Hippocampal formation (tissue), 2 donors: ENCODE measurements at regions not wholly inside any gene's neighbourhood (a gene's known extent, or its start where the extent isn't known, plus 50 kb on each side); places are given as distances from the start of the nearest gene placed in this dataset.
"Not testable (repeated sequence)": the region's sequence is repeated elsewhere in the genome, so short reads cannot be mapped to it uniquely, and the experiment has no call there.

ENCODE experiments used
- DNase-seq, 2 donors: peaks; one replicate each; lab custom pipeline; 2025; lab: John Stamatoyannopoulos, UW

DNA sequence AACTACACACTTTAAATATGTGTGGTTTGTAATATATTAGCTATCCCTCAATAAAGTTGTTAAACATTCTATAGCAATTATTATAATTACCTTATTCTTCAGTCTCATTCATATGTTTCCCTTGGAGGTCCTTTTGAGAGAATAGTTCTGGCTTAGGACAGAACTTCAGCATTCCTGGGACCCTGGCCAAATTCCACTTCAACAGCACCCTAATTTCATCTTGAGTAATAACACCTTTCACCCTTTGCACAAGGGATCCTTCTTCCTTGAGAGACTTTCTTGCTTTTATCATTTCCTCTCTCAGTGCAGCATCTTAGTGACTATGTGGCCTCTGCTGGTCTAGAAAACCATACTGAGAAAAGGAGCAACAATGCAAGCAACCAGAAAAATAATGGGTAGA is 255.9 kb downstream of the C11orf87 start:
- DNase-seq, result no peak

DNA sequence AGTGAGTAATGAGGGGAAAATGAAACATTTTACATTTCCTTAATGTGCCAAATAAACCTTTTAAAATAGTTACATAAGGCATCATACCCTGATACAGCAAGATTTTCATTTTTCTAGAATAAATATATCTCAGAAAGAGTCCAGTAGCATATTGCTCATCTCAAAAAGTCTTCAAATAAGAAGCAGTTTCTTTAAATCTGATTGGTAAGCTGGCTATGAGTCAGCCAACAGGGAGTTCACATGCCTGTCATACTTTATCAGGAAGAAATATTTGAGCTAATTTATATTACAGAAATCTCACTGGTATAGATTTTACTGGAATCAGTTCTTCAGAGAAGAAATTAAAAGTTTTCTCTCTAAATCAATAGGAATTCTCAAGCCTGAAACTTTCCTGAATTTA is 258.1 kb downstream of the C11orf87 start:
- no peak for DNase-seq

DNA sequence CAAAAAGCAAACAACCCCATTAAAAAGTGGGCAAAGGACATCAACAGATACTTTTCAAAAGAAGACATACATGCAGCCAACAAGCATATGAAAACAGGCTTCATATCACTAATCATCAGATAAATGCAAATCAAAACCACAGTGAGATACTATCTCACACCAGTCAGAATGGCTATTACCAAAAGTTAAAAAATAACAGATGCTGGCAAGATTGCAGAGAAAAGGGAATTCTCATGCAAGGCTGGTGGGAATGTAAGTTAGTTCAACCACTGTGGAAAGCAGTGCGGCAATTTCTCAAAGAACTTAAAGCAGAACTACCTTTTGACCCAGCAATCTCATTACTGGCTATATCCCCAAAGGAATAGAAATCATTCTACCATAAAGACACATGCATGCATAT is 260.8 kb downstream of the C11orf87 start:
- not testable (repeated sequence) for DNase-seq

DNA sequence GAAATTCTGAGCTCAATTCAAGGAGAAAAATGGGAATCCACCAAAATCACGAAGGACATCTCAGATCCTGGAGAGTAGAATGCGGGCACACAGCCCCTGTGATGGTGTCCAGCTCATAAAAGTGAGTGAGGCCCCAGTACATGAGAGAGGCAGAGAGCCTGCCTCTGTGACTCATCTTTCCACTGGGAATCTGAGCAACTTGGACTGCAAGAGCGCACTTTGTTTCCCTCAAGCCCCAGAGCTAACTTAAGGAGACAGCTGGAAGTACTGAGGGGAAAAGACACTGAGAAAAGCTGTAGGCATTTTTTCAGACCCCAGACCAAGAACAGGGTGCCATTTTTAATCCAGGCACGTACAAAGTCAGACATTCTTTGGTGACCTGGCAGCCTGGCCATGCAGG is 273.7 kb downstream of the C11orf87 start:
- no peak for DNase-seq

DNA sequence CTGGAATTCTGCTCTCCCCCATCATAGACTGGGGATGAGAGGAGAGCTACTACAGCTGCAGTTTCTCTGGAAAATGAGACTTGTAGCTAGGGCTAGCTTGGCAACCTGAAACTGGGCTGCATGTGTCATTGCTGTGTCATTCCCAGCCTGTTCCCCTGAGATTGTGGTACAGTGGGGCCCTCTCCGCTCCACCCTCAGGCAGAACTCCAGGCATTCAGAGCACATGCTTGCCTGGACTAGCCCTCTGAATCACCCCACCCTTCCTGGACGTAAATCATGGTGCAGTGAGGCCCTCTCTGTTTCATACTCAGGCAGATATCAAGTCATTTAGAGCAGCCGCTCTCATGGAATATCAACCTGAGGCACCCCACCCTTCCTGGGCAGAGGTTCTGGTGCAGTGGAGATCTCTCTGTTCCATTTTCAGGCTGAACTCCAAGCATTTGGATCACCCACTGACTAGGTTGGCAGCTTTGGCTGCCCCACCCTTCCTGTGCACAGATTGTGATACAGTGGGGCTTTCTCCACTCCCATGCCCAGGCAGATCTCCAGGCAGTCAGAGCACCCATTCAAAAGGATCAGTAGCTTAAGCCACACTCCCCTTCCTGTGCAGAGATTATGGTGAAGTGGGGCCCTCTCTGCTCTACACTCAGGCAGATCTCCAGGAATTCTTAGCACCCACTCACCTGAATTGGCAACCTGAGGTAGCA is 274.4 kb downstream of the C11orf87 start:
- DNase-seq, result no peak

DNA sequence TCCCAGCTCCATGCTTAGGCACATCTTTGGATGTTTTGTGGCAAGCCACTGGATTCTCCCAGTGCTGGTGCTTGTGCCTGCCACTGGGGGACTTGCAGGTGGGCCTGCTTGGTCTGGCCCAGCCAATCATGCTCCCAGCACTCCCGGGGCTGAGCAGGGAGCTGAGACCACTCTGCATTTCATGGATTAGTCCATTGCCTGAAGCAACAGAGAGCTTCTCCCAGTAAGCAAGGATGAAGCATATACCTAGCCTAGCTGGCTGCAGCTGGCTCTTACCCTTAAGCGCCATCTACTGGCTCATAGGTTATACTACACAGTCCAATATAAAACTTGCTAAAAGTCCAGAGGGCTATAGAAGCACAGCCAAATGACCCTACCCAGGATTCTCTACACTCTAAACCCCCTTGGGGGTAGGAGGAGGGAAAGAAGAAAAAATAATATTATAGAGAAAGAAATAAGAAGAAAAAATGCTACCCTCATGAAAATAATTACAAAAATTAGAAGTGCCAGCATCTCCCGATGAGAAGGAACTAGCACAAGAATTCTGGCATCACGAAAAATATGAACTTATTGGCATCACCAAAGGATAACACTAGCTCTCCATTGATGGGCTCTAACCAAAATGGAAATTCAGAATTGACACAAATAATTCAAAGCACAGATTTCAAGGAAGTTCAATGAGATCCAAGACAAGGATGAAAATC is 275.3 kb downstream of the C11orf87 start:
- DNase-seq, result no peak

DNA sequence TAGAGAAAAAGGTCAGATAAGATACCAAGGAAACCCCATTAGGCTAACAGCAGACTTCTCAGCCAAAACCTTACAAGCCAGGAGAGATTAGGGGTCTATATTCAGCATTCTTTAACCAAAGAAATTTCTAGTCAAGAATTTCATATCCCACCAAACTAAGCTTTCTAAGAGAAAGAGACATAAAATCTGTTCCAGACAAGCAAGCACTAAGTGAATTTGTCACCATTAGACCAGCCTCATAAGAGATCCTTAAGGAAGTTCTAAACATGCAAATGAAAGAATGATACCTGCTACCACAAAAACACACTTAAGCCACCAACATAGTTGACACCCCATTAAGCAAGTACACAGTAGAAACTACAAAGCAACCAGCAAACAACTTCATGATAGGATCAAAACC is 276.2 kb downstream of the C11orf87 start:
- no peak for DNase-seq

DNA sequence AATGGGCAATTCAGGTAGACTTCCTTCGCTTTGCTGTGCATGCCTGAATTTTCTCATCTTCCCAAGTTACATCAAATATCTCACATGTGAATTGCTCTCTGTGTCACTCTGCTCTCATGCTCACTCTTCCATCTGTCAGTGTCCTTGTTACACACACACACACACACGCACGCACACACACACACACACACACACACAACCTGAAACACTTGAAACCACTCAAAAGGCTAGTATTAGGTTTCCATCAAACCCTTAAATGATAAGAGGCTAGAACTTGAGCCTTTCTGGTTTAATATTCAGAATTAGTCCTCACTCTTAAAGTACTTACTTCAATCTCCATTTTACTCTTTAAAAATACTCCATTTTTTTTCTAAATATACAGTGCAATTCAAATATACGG is 282.4 kb downstream of the C11orf87 start:
- no peak for DNase-seq

DNA sequence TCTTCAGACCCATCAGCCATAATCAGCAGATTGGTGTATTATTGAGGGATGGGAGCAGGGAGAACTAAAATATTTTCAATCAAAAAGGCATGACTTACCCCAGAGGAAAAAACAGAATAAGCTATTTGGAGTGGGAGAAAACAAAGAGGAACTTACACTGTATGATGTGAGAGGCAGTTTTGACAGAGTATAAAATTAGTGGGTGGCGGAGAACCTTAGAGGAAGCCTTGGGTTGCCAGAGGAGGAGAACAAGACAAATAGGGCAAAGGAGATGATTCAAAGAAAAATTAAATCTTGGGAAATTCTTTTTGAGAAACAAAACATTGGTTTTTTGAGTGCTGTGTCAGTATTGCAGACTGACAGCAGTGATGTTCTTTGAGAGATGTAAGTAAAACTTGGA is 285.0 kb downstream of the C11orf87 start:
- DNase-seq, result no peak

DNA sequence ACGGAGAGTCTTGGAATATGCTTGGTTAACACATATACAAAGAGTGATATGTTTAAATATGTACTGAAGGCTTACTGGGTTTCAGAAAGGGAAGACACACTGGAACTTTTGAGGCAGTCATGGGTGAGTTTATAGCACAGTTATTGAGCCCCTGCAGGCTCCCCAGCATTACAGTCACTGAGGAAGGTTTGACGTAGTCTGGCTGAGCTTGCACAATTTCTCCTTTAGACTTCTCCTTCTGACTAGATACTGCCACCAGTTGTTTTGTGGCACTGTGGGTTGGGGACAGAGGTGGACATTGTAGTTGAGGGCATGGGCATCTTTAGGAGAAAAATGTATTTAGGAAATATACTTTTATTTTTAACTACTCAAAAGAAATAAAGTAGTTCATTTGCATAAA is 285.4 kb downstream of the C11orf87 start:
- no peak for DNase-seq

DNA sequence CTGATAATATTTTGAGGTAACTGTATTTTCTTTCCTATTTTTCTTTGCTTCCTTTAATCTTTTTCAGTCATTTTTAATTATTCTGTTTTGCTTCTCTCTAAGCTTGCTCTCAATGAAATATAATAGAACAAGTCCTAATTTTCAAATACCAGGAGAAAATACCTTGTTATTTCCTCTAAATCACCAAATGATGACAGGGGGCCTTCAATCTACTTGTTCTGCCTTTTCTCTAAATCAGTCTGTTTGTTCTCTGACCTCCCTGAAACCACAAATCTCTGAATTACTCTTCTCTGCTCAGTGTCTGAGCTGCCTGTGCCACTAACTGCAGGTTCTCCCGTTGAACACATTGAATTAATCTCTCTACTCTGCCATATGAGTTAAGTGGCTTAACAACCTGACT is 286.2 kb downstream of the C11orf87 start:
- DNase-seq, result no peak

DNA sequence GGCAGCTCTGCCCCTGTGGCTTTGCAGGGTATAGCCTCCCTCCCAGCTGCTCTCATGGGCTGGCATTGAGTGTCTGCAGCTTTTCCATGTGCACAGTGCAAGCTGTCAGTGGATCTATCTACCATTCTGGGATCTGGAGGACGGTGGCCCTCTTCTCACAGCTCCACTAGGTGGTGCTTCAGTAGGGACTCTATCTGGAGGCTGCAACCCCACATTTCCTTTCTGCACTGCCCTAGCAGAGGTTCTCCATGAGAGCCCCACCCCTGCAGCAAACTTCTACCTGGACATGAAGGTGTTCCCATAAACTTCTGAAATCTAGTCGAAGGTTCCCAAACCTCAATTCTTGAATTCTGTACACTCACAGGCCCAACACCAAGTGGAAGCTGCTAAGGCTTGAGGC is 292.5 kb downstream of the C11orf87 start:
- not testable (repeated sequence) for DNase-seq

DNA sequence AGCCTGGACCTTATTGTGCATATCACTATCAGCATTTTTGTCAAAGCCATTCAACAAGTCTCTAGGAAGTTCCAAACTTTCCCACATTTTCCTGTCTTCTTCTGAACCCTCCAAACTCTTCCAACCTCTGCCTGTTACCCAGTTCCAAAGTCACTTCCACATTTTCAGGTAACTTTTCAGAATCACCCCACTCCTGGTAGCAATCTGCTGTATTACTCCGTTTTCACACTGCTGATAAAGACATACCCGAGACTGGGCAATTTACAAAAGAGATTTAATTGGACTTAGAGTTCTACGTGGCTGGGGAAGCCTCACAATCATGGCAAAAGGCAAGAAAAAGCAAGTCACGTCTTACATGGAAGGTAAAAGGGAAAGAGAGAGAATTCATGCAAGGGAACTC is 293.4 kb downstream of the C11orf87 start:
- DNase-seq, result not testable (repeated sequence)

DNA sequence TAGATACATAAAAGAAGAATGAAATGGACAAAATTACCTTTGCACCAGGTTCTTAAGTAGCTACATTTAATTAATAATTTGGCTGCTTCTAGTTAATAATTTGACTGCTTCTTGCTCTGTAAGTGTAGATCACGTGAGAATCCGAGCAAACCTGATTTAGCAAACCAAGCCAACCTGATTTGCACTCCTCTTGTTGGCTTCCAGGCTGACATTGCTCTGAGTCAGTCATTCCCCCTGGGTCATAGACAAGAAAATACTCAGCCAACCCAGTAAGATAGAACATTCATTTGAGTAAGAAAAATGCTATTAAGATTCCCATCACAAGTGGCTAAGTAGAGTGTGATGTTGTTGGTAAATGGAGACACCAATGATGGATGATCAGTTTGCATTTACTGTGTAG is 304.1 kb downstream of the C11orf87 start:
- no peak for DNase-seq

DNA sequence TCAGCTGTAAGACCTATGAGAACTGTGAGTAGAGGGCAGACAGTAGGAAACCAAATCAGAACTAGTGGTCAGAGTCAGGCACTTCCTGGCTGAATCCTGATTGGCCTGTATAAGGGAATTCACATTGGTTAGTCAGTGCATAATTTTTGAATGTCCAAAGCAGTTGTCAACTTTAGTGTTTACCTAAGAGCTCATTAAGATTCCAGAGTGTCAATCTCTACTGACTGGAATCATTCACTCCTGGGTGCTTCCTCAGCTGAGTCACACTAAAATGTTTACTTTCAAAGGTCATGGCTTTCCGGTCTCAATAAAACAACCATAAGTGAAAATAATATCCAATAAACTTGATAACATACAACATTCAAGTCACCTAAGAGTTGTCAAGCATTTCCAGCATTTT is 306.1 kb downstream of the C11orf87 start:
- DNase-seq, result no peak

DNA sequence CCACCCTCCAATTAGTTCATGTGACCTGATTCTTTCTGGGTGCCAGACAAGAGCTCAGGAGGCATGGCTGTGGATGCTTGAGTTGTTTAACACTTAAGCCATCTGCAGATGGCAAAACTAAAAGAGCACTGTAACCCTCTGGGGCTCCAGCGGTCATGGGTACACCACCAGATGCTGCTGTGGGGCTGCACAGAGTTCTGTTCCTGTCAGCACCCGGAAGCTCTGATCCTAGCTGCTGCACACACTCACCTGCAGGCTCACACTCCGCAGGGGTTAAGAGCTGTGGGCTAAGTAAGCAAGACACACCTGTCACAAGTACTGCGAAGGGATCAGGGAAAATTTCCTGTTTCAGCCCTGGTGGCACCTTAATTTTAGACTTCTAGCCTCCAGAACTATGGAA is 307.8 kb downstream of the C11orf87 start:
- DNase-seq, result no peak

DNA sequence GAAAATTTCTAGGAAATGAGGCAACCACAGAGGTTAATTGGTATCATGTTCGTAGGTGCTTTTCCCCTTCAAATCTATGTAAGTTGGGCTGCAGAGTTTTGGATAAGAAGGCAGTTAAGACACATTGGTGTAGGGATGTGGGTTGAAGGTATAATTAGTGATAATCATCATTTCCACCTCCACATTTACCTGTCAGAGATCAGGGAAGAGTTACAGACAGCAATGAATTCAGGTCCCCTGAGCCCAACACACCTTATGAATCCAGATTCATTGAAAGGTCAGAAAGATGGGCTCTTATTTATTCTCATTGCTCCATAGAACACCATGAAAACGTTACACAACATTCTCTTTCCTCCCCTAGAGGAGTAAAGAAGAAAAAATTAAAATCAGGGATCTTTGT is 308.7 kb downstream of the C11orf87 start:
- DNase-seq, result no peak

DNA sequence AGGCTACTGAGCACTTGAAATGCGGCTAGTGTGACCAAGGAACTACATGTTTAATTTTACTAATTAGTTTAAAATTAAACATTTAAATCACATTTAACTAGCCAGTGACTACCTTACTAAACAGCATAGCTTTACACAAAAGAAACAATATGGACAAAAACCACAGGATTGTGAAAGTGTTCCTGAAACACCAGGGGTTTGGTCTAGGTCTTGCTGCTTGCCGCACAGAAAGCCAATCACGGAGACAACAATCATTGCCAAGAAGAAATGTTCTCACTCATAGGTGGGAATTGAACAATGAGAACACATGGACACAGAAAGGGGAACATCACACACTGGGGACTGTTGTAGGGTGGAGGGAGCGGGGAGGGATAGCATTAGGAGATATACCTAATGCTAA is 309.5 kb downstream of the C11orf87 start:
- no peak for DNase-seq

DNA sequence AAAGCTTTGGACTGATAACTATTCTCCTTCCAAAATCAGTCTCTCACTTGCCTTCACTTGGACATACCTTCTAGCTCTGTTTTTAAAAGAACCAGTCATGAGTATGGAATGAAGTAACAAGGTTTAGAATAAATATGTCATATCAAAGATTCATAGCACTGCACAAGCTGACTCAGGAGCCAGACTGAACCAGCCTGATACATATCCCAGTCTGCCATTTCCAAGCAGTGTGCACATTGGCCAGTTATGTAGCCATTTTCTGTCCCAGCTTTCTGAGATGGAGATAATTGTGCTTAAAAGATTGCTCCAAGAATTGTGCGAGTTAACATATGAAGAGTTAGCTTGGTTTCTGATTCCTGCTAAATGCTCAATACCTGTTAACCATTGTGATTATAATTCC is 311.3 kb downstream of the C11orf87 start:
- no peak for DNase-seq

DNA sequence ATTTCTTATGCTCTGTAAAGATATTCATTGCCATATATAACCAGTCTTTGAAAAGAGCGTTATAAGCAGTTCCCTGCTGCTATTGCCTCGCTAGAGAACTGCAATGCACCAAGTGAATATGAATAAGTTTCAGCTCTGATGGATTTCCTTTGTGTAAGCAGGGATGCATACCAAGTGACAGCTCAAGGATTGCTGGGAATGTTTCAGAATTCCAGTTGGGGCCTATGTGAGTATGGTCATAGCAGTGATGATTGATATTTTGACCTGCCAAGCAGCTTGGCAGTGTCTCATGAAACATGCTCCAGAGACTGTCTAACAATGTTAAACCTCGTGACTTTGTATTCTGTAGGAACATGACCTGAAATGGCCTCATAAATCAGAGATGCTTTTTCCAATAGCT is 312.6 kb downstream of the C11orf87 start:
- DNase-seq, result no peak

DNA sequence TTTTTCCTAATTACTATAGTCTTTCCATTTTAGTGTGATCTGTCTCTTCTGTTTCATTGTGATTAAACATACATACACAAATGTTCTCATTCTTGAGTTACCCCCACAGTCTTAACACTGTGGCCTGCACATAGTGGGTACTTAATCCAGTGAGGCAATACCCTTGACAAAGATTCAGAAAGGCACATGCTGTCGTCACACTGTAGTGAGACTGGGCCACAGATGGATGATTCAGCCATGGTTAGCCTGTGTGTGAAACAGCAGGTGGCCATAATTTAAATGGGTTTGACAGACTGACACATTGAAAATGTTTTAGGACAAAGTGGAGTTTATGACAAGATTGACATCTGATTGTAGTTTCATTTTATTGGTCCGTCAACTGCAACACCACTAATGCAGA is 313.1 kb downstream of the C11orf87 start:
- DNase-seq, result no peak

DNA sequence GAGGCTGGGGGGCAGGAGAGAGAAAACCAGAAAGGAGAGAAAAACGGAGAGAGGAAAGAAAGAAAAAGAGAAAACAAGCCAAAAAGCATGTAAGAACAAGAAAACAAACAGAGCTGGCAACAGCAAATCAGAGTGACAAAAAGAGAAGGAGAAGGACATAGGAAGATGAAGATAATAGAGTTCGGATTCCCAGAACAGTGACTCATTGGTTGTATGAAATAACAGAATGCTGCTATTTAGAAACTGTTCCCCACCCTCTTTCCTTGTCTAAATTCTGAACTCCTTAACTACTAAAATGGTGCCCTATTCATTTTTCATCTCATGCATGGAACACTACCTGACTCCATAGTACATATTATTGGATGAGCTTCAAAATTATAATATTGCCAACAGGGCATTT is 317.4 kb downstream of the C11orf87 start:
- no peak for DNase-seq

DNA sequence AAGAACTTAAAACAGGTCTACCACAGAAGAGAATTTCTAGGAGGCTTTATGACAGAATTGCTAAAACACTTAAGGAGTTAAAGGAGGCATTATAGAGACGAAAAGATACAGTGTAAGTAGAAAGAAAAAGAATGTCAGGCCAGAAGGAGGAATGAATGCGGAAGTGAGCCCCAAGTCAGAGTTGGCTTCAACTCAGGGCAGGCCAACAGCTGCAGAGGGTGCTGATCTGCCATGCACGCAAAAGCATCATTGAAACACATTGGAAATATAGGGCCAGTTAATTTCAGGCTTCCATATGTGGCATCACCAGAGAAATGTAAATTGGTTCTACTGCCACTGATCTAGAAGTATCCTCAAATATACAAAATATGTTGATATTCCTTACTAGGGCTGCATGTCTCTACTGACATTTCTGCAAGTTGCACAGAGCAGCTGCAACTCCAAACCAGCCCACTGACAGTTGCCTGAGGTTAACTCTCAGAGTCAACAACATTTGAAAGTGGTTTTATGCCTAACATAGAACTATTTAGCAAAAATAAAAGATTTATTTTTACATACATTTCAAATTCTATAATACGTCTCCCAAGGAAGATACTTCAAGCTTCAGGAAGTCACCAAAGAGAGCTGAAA is 324.1 kb downstream of the C11orf87 start:
- no peak for DNase-seq
